GM12872 (cell line): ENCODE measurements at regions not wholly inside any gene's neighbourhood (a gene's known extent, or its start where the extent isn't known, plus 50 kb on each side); places are given as distances from the start of the nearest gene placed in this dataset.

Experiments used
- TF ChIP-seq, protein P1 (sequence below): IDR thresholded peaks from 3 replicates; pipeline ENCODE4 v1.5.1; 2011; ENCODE audit warnings: low read depth, mild to moderate bottlenecking, low read length, moderate library complexity; ENCODE audit not compliant: insufficient read depth

- TF ChIP-seq, protein P1, sequence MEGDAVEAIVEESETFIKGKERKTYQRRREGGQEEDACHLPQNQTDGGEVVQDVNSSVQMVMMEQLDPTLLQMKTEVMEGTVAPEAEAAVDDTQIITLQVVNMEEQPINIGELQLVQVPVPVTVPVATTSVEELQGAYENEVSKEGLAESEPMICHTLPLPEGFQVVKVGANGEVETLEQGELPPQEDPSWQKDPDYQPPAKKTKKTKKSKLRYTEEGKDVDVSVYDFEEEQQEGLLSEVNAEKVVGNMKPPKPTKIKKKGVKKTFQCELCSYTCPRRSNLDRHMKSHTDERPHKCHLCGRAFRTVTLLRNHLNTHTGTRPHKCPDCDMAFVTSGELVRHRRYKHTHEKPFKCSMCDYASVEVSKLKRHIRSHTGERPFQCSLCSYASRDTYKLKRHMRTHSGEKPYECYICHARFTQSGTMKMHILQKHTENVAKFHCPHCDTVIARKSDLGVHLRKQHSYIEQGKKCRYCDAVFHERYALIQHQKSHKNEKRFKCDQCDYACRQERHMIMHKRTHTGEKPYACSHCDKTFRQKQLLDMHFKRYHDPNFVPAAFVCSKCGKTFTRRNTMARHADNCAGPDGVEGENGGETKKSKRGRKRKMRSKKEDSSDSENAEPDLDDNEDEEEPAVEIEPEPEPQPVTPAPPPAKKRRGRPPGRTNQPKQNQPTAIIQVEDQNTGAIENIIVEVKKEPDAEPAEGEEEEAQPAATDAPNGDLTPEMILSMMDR = no peak
Observed at GRCh38 chr18:68033466-68033865, 516.9 kb upstream of the DSEL start.

DNA sequence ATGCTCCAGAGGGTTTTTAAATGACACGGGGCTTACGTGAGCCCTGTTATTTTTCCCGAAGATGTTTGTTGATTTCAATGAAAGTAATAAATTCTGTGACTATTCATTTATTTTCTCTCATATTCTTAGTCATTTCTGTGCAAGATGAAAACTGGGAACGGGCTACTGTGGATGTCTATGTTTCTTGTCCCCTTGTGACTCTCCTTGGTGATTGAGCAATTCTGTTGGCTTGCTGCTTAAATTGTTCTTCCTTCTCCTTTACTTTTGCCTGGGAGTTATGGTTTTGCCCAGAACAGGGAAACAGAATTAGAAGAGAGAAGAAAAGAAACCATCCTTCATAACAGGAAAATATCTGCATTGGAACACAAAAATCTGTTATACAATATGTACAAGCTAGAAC lies 508.2 kb upstream of the DSEL start:
- TF ChIP-seq, protein P1 = no peak

DNA sequence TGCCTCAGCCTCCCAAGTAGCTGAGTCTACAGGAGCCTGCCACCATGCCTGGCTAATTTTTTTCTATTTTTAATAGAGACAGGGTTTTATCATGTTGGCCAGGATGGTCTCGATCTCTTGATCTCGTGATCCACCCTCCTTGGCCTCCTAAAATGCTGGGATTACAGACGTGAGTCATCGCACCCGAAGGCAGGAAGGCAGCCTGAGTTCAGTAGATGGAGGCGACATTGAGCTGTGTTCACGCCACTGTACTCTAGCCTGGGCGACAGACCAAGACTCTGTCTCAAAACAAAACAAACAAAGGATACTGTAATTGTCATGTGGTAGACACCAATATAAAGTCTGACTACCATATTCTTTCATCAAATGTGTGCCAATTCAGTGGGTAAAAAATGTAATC lies 500.9 kb upstream of the DSEL start:
- TF ChIP-seq, protein P1 = no peak

GRCh38 chr18:67997496-67997895 lies 481.0 kb upstream of the DSEL start:
- TF ChIP-seq, protein P1 = no peak

DNA sequence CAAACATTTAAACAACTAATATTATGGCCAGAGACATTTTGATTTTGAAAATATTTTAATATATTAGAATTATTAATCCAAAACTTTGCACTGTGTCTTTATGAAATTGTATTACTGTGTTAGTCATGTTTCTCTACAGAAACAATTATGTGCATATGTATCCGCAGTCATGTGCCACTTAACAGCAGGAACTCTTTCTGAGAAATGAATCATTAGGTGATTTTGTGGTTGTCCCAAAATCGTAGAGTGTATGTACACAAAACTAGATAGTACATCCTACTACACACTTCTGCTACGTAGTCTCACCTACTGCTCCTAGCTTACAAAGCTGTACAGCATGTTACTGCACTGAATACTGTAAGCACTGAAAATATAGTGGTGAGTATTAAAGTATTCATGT lies 479.2 kb upstream of the DSEL start:
- TF ChIP-seq, protein P1 = no peak

DNA sequence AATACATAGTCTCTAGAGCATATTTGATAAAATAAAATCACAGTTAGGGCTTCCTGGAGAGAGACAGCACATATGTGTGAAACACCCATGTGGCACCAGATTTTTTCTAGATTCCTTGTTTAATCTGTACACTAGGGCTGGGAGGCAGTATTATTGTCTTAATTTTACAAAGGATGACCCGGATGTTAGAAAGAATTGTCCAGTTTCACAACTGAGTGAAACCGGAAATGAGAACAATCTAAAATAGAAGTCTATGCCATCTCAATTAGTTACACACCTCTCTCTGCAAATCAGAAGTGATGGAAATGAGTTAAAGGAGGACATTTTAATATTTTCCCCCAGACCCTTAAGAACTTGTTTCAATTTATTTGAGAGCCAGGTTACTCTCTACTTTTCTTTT lies 463.7 kb upstream of the DSEL start:
- TF ChIP-seq, protein P1 = no peak

DNA sequence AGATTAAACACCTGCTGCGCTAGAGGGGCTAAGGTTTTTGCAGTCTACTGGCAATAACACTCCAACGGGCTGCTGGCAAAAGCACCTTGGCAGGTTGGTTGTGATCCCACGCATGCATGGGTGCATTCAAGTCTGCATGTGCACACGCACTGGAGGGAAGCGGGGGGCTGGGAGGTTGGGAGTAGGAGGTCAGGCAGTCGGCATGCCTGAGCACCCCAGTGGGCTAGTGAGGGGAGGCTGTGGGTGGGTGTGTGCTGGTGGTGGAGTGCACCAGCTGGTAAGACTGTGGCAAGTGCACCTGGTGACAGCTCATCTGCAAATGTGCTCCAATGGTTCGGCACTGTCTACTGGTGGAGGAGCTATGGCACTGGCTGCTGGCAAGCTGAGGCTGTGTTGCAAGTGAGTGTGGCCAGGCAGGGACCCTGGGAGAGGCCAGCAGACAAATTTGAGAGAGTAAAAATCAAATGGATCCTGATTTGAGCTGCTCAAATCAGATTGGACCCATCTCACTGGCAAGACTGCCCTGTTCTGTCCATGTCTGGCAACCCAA lies 460.6 kb upstream of the DSEL start:
- TF ChIP-seq, protein P1 = no peak
